ENCODE measurements at regions not wholly inside any gene's neighbourhood (a gene's known extent, or its start where the extent isn't known, plus 50 kb on each side); places are given as distances from the start of the nearest gene placed in this dataset.

DNA sequence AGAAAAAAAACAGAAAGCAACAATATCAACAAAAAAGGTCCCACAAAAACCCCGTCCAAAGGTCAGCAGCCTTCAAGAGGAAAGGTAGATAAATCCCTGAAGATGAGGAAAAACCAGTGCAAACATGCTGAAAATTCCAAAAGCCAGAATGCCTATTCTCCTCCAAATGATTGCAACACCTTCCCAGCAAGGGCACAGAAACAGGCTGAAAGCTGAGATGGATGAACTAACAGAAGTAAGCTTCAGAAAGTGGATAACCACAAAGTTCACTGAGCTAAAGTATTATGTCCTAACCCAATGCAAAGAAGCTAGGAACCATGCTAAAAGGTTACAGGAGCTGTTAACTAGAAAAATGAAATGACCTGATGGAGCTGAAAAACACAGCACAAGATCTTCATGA lies 226.4 kb upstream of the DSEL start:
- Histone ChIP-seq H3K27ac (replicated peaks) (no peak overlapping the region), H3K4me1 (no peaks in the 10 kb centered on the region), H3K36me3 (no peaks in the 10 kb centered on the region), H3K27me3 (ENCODE audit: low read depth) (no peaks in the 10 kb centered on the region), H3K4me3 (no peak overlapping the region), H3K9me3 (replicated peaks) (peaks cover 51% of the 10 kb centered on the region)
- intact Hi-C loops (cut with micrococcal nuclease), result no loop called here
- DNase-seq, result no peak
- TF ChIP-seq, protein P1, sequence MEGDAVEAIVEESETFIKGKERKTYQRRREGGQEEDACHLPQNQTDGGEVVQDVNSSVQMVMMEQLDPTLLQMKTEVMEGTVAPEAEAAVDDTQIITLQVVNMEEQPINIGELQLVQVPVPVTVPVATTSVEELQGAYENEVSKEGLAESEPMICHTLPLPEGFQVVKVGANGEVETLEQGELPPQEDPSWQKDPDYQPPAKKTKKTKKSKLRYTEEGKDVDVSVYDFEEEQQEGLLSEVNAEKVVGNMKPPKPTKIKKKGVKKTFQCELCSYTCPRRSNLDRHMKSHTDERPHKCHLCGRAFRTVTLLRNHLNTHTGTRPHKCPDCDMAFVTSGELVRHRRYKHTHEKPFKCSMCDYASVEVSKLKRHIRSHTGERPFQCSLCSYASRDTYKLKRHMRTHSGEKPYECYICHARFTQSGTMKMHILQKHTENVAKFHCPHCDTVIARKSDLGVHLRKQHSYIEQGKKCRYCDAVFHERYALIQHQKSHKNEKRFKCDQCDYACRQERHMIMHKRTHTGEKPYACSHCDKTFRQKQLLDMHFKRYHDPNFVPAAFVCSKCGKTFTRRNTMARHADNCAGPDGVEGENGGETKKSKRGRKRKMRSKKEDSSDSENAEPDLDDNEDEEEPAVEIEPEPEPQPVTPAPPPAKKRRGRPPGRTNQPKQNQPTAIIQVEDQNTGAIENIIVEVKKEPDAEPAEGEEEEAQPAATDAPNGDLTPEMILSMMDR (IDR thresholded peaks at IDR 0.05; ENCODE audit: borderline replicate concordance), result no peak

DNA sequence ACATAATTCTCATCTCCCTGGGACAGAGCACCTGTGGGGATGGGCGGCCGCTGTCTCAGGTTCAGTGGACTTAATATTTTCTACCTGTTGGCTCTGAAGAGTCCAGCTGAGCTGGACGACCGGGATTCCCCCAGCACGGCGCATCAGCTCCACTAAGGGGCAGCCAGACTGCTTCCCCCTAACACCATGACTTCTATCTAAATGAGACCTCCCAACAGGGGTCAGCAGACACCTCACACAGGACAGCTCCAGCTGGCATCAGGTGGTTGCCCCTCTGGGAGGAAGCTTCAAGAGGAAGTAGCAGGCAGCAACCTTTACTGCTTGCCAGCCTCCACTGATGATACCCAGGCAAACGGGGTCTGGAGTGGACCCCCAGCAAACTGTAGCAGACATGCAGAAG lies 226.0 kb upstream of the DSEL start:
- no peaks in the 10 kb centered on the region for H3K27me3 ChIP-seq (ENCODE audit: low read depth)
- H3K27ac ChIP-seq (replicated peaks), result no peak overlapping the region
- peaks cover 47% of the 10 kb centered on the region for H3K9me3 ChIP-seq (replicated peaks)
- intact Hi-C loops (cut with micrococcal nuclease), result no loop called here
- H3K4me3 ChIP-seq, result no peak overlapping the region
- no peaks in the 10 kb centered on the region for H3K36me3 ChIP-seq
- DNase-seq, result no peak
- no peaks in the 10 kb centered on the region for H3K4me1 ChIP-seq
- TF ChIP-seq, protein P1 (IDR thresholded peaks at IDR 0.05; ENCODE audit: borderline replicate concordance), result no peak

DNA sequence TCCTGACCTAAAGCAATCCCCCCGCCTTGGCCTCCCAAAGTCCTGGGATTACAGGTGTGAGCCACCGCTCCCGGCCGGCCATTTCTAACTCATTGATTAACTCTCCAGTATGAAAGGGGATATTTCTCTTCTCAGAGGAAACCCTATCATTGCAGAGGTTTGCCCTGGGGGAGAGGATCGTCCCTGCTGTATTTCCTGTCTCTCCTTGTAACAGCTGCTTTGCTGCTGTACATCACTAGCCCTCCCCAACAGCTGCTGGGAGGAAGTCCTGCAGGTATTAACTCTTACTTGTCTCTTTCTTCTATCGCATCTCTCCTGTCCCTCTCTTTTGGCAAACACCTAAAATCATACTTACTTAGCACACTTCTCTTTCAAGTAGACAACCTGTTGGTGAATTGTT lies 219.0 kb upstream of the DSEL start:
- Histone ChIP-seq H3K9me3 (replicated peaks) (no peaks in the 10 kb centered on the region), H3K27ac (replicated peaks) (no peak overlapping the region), H3K4me3 (no peak overlapping the region), H3K4me1 (no peaks in the 10 kb centered on the region), H3K27me3 (ENCODE audit: low read depth) (no peaks in the 10 kb centered on the region), H3K36me3 (no peaks in the 10 kb centered on the region)
- TF ChIP-seq, protein P1 (IDR thresholded peaks at IDR 0.05; ENCODE audit: borderline replicate concordance), result no peak
- intact Hi-C loops (cut with micrococcal nuclease), result no loop called here
- DNase-seq, result no peak

DNA sequence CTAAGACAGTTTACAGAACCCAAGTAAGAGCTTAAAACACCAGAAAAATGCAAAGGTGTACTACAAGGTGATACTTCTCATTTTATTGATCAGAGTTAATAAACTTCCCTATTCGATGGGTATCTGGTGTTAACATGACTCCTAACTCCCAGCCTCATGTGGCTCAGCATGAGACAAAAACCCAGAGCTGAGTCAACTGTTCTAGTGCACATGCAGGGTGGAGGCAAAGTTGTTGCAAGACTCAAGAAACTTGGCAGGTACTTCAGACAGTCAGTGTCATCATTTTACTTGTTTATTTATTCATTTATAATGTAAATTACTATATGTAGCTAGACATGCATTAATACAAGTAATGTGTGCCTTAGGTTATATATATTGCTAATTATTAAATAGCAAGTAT lies 216.6 kb upstream of the DSEL start:
- Histone ChIP-seq H3K4me3 (no peak overlapping the region), H3K9me3 (replicated peaks) (no peaks in the 10 kb centered on the region), H3K36me3 (no peaks in the 10 kb centered on the region), H3K27ac (replicated peaks) (no peak overlapping the region), H3K27me3 (ENCODE audit: low read depth) (no peaks in the 10 kb centered on the region), H3K4me1 (no peaks in the 10 kb centered on the region)
- intact Hi-C loops (cut with micrococcal nuclease), result no loop called here
- DNase-seq, result no peak
- TF ChIP-seq, protein P1 (IDR thresholded peaks at IDR 0.05; ENCODE audit: borderline replicate concordance), result no peak

DNA sequence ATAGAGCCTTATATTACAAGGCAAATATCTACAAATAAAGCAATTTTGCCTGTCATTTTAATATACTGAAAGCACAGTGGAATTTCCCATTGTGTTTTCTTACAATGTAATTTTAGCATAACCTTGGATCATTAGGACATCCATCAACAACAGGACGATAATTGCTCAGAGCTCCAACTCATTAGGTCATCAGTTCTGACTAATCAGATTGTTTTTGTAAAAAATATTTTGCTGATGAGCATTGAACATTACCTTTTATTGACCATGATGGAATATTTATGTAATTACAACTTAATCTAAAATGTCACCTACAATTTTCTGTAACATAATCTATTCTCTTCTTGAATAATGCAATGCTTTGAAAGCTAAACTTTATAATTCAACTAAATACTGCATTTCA lies 215.3 kb upstream of the DSEL start:
- intact Hi-C loops (cut with micrococcal nuclease), result no loop called here

More for the DNA sequence above, 215.3 kb upstream of the DSEL start:
- Histone ChIP-seq H3K27ac (replicated peaks) (no peak overlapping the region), H3K4me1 (no peaks in the 10 kb centered on the region), H3K27me3 (ENCODE audit: low read depth) (no peaks in the 10 kb centered on the region), H3K36me3 (no peaks in the 10 kb centered on the region), H3K9me3 (replicated peaks) (no peaks in the 10 kb centered on the region), H3K4me3 (no peak overlapping the region)
- TF ChIP-seq, protein P1 (IDR thresholded peaks at IDR 0.05; ENCODE audit: borderline replicate concordance), result no peak
- DNase-seq, result no peak
